PC-3 (cell line): ENCODE measurements at regions not wholly inside any gene's neighbourhood (a gene's known extent, or its start where the extent isn't known, plus 50 kb on each side); places are given as distances from the start of the nearest gene placed in this dataset.

Experiments used
- ATAC-seq: fragments of 200-7000 bp; cut with Tn5 transposase; 2 replicates; pipeline ENCODE4 v1.9.1; 2020; ENCODE audit warnings: mild to moderate bottlenecking, moderate library complexity
- BruUV-seq: library from RNA; stranded (reverse); fragments of 400-500 nt; replicated peaks from 2 replicates; lab custom pipeline; 2021; lab: Mats Ljungman, UMichigan
- CTCF ChIA-PET: fragments of 300-600 bp; sonication (Branson Sonifier 250); formaldehyde crosslinking; loops from one replicate; lab custom pipeline; 2022; ENCODE audit warnings: antibody characterized with exemption; lab: Charles Lee
- POLR2A ChIA-PET: fragments of 300-600 bp; sonication (Branson Sonifier 250); formaldehyde crosslinking; loops from one replicate; lab custom pipeline; 2022; ENCODE audit warnings: antibody characterized with exemption; ENCODE audit not compliant: unreplicated experiment; lab: Charles Lee
- DNase-seq: peaks from one replicate; pipeline ENCODE4 v3.0.0-alpha.2; 2015
- H2AFZ ChIP-seq: fragments of 300-600 bp; sonication (generic); 2 replicates; pipeline ENCODE4 v1.6.0; 2016; ENCODE audit warnings: antibody characterized with exemption, low read length
- H3F3A ChIP-seq: fragments of 300-600 bp; sonication (generic); one replicate; pipeline ENCODE4 v1.6.0; 2017; ENCODE audit warnings: antibody characterized with exemption, low read length, control low read depth, mild to moderate bottlenecking; ENCODE audit not compliant: unreplicated experiment
- H3K27ac ChIP-seq: fragments of 300-600 bp; sonication (generic); 2 replicates; pipeline ENCODE4 v1.5.1; 2016; ENCODE audit warnings: mild to moderate bottlenecking, low read length
- H3K27me3 ChIP-seq: fragments of 300-600 bp; sonication (generic); 2 replicates; pipeline ENCODE4 v1.6.1; 2016; ENCODE audit warnings: low read length, mixed read lengths
- H3K36me3 ChIP-seq: fragments of 300-600 bp; sonication (generic); 2 replicates; pipeline ENCODE4 v1.6.1; 2016; ENCODE audit warnings: low read depth, mixed run types, low read length, mixed read lengths
- H3K4me1 ChIP-seq: fragments of 300-600 bp; sonication (generic); 2 replicates; pipeline ENCODE4 v1.5.1; 2016; ENCODE audit warnings: low read length; ENCODE audit not compliant: insufficient read depth
- H3K4me2 ChIP-seq: fragments of 300-600 bp; sonication (generic); 2 replicates; pipeline ENCODE4 v1.6.0; 2016; ENCODE audit warnings: low read length
- H3K4me3 ChIP-seq: fragments of 300-600 bp; sonication (generic); 2 replicates; pipeline ENCODE4 v1.5.1; 2016; ENCODE audit warnings: mild to moderate bottlenecking, low read length, mixed read lengths
- H3K79me2 ChIP-seq: fragments of 300-600 bp; sonication (generic); 2 replicates; pipeline ENCODE4 v1.6.1; 2017; ENCODE audit warnings: low read length, mixed read lengths
- H3K9ac ChIP-seq: fragments of 300-600 bp; sonication (generic); 2 replicates; pipeline ENCODE4 v1.6.0; 2016; ENCODE audit warnings: mild to moderate bottlenecking, low read length
- H3K9me2 ChIP-seq: fragments of 300-600 bp; sonication (generic); replicated peaks from 2 replicates; pipeline ENCODE4 v1.6.1; 2016; ENCODE audit warnings: mixed run types, low read length, mixed read lengths
- H3K9me3 ChIP-seq: fragments of 300-600 bp; sonication (generic); 2 replicates; pipeline ENCODE4 v1.6.1; 2016; ENCODE audit warnings: low read length, mixed read lengths
- H4K20me1 ChIP-seq: fragments of 300-600 bp; sonication (generic); 2 replicates; pipeline ENCODE4 v1.6.1; 2016; ENCODE audit warnings: low read length, mixed read lengths
- CTCF ChIP-seq: fragments of 300-600 bp; sonication (generic); conservative IDR thresholded peaks from 2 replicates; pipeline ENCODE4 v1.5.1; 2017; ENCODE audit warnings: antibody characterized with exemption, low read depth, mild to moderate bottlenecking, low read length
- EZH2 ChIP-seq: fragments of 300-600 bp; sonication (generic); IDR thresholded peaks from one replicate; pipeline ENCODE4 v1.6.1; 2017; ENCODE audit warnings: antibody characterized with exemption, mild to moderate bottlenecking, low read length; ENCODE audit not compliant: unreplicated experiment
- EZH2phosphoT487 ChIP-seq: fragments of 300-600 bp; sonication (generic); IDR thresholded peaks from 2 replicates; pipeline ENCODE4 v1.6.1; 2018; ENCODE audit warnings: mild to moderate bottlenecking, antibody characterized with exemption, low read length, borderline replicate concordance
- intact Hi-C: fragments of 100-400 bp; cut with micrococcal nuclease; formaldehyde crosslinking; loops from 2 replicates; pipeline ENCODE4 v1.9.0; 2023

GRCh38 chr15:87686339-87686738 is 570.2 kb downstream of the NTRK3 start:
- Histone ChIP-seq H3K9me3 (no peaks in the 10 kb centered on the region), H3K27me3 (no peaks in the 10 kb centered on the region), H3K36me3 (no peaks in the 10 kb centered on the region), H2AFZ (no peak overlapping the region), H3K27ac (no peak overlapping the region), H4K20me1 (no peaks in the 10 kb centered on the region), H3K4me3 (no peak overlapping the region), H3K9me2 (no peaks in the 10 kb centered on the region), H3K4me2 (no peak overlapping the region), H3K79me2 (no peaks in the 10 kb centered on the region), H3F3A (no peaks in the 10 kb centered on the region), H3K9ac (no peak overlapping the region), H3K4me1 (no peaks in the 10 kb centered on the region)
- ChIA-PET POLR2A (interaction anchor here (0.6 kb wide), 1 partner anchor 583 kb away, joined by 5 read pairs; no protein-coding TSS in a partner anchor), CTCF (no interaction called here)
- no TSS peak for BruUV-seq
- ATAC-seq, result no peak
- intact Hi-C loops, result no loop called here
- TF ChIP-seq CTCF (no peak), EZH2 (no peak), EZH2phosphoT487 (no peak)
- no peak for DNase-seq

GRCh38 chr15:87682527-87682926 is 574.0 kb downstream of the NTRK3 start:
- CTCF ChIA-PET, result no interaction called here
- no peaks in the 10 kb centered on the region for H3K79me2 ChIP-seq
- H3K9me2 ChIP-seq, result no peaks in the 10 kb centered on the region
- no peaks in the 10 kb centered on the region for H3F3A ChIP-seq
- H2AFZ ChIP-seq, result no peak overlapping the region
- H4K20me1 ChIP-seq, result no peaks in the 10 kb centered on the region
- H3K9ac ChIP-seq, result no peak overlapping the region
- POLR2A ChIA-PET, result no interaction called here
- no peaks in the 10 kb centered on the region for H3K4me1 ChIP-seq
- H3K27me3 ChIP-seq, result no peaks in the 10 kb centered on the region
- H3K9me3 ChIP-seq, result no peaks in the 10 kb centered on the region
- H3K36me3 ChIP-seq, result no peaks in the 10 kb centered on the region
- ATAC-seq, result no peak
- BruUV-seq, result no TSS peak
- DNase-seq, result no peak
- H3K4me2 ChIP-seq, result no peak overlapping the region
- H3K27ac ChIP-seq, result no peak overlapping the region
- TF ChIP-seq EZH2phosphoT487 (no peak), CTCF (no peak), EZH2 (no peak)
- no peak overlapping the region for H3K4me3 ChIP-seq
- intact Hi-C loops, result no loop called here

GRCh38 chr15:87681104-87681503 is 575.4 kb downstream of the NTRK3 start:
- Histone ChIP-seq H3K36me3 (no peaks in the 10 kb centered on the region), H3K4me2 (no peak overlapping the region), H3K4me3 (no peak overlapping the region), H3K79me2 (no peaks in the 10 kb centered on the region), H2AFZ (no peak overlapping the region), H3K9ac (no peak overlapping the region), H3K4me1 (no peaks in the 10 kb centered on the region), H3K9me3 (no peaks in the 10 kb centered on the region), H3K27me3 (no peaks in the 10 kb centered on the region), H3F3A (no peaks in the 10 kb centered on the region), H3K27ac (no peak overlapping the region), H3K9me2 (no peaks in the 10 kb centered on the region), H4K20me1 (no peaks in the 10 kb centered on the region)
- ATAC-seq (no peak), DNase-seq (no peak)
- intact Hi-C loops, result no loop called here
- POLR2A ChIA-PET, result no interaction called here
- BruUV-seq, result no TSS peak
- CTCF ChIA-PET, result no interaction called here
- TF ChIP-seq EZH2 (no peak), CTCF (no peak)
